Right lobe of liver (tissue), 4 donors: ENCODE measurements at regions not wholly inside any gene's neighbourhood (a gene's known extent, or its start where the extent isn't known, plus 50 kb on each side); places are given as distances from the start of the nearest gene placed in this dataset.

Experiments
- CTCF ChIP-seq, 4 donors: fragments of 200-600 bp in 3 of 4; fragments of 450-650 bp in 1 of 4; IDR thresholded peaks; one replicate each; pipeline versions ENCODE4 v1.5.1 to v1.8.0; 2016 to 2022; ENCODE audit warnings: antibody characterized with exemption in 4 of 4, mild to moderate bottlenecking in 2 of 4
- POLR2A ChIP-seq: fragments of 450-650 bp; IDR thresholded peaks from one replicate; pipeline ENCODE4 v1.6.1; 2017; ENCODE audit warnings: antibody characterized with exemption, mild to moderate bottlenecking
- donor health status: DM: no; HTN: no; CAD: no.
- donor health status: DM: no; HTN: no; CAD: no.
- donor health status: DM: no; HTN: yes; CAD: no.

GRCh38 chr9:79382458-79382857, 189.3 kb upstream of the TLE4 start:
- TF ChIP-seq CTCF (IDR thresholded peaks at IDR 0.05): no peak
- no peak for TF ChIP-seq POLR2A
